ENCODE measurements at regions not wholly inside any gene's neighbourhood (a gene's known extent, or its start where the extent isn't known, plus 50 kb on each side); places are given as distances from the start of the nearest gene placed in this dataset.
A peak's percentile ranks its signal among the peaks of the same experiment; 100 is the strongest.
"Not testable (repeated sequence)": the region's sequence is repeated elsewhere in the genome, so short reads cannot be mapped to it uniquely, and the experiment has no call there.

DNA sequence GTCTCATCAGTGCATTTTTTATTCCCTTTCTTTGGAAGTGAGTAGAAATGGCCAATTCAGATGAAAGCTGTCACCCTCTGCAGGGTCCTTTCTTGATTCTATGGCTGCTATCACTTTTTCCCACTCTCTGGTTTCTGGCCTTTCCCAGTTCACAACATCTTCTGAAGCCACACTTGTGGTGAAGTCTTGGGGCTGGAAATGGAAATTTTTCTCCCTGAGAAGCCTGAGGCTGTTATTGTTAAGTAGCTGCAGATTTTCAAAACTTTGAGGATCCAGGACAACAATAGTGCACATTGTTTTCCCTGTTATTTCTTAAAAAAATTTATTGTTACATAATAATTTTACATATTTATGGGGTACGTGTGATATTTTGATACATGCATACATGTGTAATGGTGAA is 250.3 kb upstream of the RASGRP1 start:
- no peak for DNase-seq (ENCODE audit: low read depth)

- DNase-seq (ENCODE audit: low read depth) = peak; percentile 70
Observed at GRCh38 chr15:38817427-38818156, 253.0 kb upstream of the RASGRP1 start.

DNA sequence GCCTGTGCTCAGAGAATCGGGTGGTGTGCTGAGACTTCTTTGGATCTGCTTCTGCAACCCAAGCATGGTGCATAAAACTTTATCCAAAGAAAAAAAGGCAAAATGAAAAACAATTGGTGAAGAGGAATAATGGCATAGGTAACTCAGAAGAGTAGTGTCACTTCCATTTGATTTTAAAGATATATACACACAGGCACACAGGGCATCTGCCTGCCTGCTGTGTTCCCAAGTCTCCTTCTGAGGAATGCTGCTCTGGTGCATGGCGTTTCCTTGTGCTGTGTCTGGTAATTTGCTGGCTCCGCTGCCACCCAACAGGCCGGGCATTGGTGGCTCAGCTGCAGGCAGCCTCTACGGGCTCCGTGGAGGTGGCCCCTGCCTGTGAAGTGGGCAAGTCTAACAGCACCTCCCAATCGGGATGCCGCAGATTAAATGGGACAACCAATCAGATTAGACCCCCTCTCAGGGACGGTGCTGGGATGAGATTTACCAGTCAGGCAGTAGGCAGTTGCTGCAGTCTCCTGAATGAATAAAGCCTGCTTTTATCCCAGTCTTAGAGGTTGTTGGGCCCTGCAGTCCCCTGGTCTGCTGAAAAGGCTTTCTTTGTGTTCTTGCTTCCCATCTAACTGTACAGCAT is 253.7 kb upstream of the RASGRP1 start:
- DNase-seq (ENCODE audit: low read depth) = no peak

- DNase-seq (ENCODE audit: low read depth) = no peak
Observed at GRCh38 chr15:38819387-38819950, 254.9 kb upstream of the RASGRP1 start.

GRCh38 chr15:38823263-38823662 is 258.6 kb upstream of the RASGRP1 start:
- no peak for DNase-seq (ENCODE audit: low read depth)

DNA sequence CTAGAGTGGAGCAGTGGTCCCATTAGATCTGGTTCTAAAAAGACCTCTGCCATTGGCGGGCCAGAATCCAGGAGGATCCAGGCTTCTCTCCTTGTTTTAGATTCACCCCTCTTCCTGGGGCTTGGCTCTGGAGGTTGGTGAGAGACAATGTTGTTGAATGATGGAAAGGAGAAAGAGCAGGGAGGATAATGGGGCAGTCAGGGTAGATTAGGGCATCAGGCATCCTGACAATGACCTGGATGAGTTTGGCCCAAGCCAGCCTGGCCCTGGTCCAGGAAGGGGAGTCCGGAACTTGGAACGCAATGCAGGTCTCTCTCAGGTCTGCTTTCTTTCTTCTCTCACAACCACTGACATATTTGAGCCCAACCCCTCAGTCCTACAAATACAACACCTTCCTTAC is 260.1 kb upstream of the RASGRP1 start:
- DNase-seq (ENCODE audit: low read depth) = no peak

GRCh38 chr15:38826880-38827279 is 262.3 kb upstream of the RASGRP1 start:
- no peak for DNase-seq (ENCODE audit: low read depth)

- no peak for DNase-seq (ENCODE audit: low read depth)
Observed at GRCh38 chr15:38828031-38828532, 263.5 kb upstream of the RASGRP1 start.

DNA sequence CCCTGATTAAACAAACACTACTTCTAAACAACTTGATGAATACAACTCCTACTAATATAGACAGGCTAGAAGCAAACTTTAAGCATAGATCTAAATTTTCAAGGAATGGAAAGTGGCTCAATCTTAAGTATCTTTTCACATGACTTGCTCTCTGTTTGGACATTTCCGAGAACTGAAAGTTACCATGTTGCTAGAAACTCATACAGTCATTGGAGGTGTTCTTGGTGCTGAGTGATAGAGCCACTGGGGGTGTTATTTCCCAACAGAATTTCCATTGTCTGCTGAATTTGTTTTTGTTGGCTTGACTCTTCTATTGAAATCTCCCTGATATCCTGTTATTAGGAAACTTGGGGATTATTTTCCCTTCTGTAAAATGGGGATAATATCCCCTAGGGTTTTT is 264.5 kb upstream of the RASGRP1 start:
- DNase-seq (ENCODE audit: low read depth) = no peak

DNA sequence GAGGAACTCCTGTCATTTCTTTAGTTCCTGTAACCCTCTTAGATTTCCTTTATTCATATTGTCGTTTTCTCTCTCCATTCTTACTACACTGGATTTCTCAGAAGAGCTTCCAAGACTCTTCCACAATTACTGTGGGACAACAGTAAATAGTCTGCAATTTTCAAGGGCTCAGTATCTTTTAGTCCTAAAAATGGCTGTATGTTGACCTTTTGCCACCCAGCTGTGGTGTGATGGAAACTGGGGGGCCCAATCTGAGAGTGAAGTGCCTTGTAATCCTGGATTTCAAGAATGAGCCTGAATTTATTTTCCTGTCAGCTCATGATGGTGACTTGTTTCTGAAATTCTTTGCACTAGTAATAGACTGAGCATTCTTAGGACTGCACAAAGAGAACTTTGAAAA is 277.6 kb upstream of the RASGRP1 start:
- DNase-seq (ENCODE audit: low read depth) = no peak

GRCh38 chr15:38843051-38843501 is 278.5 kb upstream of the RASGRP1 start:
- no peak for DNase-seq (ENCODE audit: low read depth)

- no peak for DNase-seq (ENCODE audit: low read depth)
Observed at GRCh38 chr15:38843736-38844590, 279.3 kb upstream of the RASGRP1 start.

DNA sequence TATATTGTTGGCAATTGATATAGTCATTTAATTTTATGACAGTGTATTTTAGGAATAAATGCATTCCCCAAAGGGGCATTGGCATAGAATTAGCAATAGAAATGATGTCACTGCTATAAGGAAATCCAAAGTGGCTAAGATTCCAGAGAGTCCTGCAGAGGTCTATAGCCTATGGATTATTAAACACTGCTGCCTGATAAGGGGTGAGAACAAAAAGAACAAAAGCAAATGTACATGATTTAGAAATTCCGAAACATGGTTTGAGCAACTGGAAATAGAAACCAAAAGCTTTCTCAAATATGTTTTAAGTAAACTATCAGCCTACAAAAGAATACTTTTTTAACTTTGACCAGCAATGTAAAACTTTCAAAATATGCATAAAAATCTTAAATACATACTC is 280.1 kb upstream of the RASGRP1 start:
- DNase-seq (ENCODE audit: low read depth) = no peak

DNA sequence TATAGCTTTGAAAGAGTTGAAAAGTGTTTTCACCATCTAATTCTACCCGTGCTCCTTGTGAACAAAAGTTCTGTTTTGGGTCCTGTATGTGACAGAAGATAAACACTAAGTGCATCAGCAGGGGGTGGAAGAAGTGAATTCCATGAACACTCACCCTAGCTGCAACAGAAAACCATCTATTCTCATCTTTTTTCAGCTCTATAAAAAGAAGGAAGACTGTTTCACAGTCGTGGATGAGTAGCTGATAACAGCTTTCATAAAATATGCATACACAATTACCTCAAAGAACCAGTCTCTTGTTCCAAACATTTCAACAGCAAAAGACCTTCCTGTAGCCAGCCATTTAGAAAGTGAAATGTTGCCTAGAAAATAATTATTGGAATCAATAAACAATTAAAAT is 281.7 kb upstream of the RASGRP1 start:
- DNase-seq (ENCODE audit: low read depth) = no peak

DNA sequence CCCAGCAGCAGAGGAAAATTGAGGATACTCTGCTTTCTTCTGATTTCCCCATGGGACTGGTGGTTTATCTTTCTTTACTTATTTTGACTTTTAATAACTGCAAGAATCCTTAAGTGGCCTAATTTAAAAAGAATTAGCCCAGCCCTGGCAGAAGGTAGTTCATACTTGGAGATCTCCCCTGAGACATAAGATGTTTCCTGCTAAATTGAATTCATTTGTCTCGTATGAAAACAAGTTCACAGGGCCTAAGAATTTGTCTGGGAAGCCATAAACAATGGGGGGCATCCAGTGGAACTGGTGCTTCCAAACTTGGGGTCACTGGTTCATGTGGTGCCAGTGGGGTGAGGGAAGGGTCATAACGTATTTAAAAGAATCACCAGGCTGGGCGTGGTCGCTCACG is 283.1 kb upstream of the RASGRP1 start:
- no peak for DNase-seq (ENCODE audit: low read depth)

DNA sequence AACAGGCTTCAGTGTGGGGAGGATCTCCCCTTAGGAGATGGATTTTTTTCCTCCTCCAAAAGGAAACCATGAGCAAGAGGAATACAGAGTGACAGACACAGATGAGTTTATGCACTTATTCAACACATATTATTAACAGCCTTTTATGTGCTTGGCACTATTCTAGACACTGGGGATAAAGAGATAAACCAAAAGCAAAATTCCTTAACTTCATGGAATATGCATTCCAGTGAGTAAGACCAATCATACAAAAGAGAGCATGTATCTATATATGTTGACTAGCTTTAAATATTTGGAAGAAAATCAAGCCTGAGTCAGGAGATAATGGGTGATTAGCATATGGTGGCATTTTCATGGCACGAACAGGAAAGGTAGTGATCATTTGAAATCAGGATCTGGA is 284.4 kb upstream of the RASGRP1 start:
- no peak for DNase-seq (ENCODE audit: low read depth)

DNA sequence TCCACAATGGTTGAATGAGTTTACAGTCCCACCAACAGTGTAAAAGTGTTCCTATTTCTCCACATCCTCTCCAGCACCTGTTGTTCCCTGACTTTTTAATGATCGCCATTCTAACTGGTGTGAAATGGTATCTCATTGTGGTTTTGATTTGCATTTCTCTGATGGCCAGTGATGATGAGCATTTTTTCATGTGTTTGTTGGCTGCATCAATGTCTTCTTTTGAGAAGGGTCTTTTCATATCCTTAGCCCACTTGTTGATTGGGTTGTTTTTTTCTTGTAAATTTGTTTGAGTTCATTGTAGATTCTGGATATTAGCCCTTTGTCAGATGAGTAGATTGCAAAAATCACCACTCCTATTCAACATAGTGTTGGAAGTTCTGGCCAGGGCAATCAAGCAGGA is 287.6 kb upstream of the RASGRP1 start:
- not testable (repeated sequence) for DNase-seq (ENCODE audit: low read depth)

- DNase-seq (ENCODE audit: low read depth) = no peak
Observed at GRCh38 chr15:38853608-38854007, 289.0 kb upstream of the RASGRP1 start.

DNA sequence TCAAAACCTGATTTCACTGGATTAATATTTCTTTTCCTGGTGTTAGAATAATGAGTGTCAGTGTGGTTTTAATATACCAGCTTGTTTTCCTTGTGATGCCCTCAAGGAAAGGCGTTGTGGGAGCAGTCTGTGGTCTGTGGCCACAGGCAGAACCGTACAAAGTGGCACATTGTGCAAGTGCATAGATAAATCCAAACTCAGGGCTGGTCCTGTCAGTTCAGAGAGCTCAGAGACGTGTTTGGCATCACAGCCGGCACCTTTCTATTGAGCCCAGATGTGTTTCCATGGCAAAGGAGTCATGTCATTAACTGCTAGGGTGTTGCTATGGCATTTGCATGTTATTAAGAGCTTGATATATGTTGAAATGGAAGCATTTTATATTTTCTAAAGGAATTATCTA is 289.9 kb upstream of the RASGRP1 start:
- no peak for DNase-seq (ENCODE audit: low read depth)

DNA sequence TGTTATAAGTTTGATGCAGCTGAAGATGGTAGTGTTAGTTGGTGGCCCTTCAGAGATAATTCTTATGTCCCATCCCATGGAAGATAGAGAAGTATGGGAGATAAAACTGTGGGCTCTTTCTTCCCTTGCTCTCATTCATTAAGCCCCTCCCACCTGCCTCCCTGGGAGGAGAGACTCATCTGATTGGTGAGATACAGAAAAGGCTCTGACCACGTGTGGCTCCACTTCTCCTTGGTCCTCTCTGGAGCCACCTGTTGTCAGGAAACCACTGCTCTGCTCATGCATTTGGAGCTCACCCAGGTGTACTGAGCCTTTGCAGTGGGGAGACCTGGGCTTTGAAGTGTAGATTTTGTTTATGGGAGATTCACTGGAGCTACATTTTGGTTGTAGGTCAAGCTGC is 293.2 kb upstream of the RASGRP1 start:
- no peak for DNase-seq (ENCODE audit: low read depth)

DNA sequence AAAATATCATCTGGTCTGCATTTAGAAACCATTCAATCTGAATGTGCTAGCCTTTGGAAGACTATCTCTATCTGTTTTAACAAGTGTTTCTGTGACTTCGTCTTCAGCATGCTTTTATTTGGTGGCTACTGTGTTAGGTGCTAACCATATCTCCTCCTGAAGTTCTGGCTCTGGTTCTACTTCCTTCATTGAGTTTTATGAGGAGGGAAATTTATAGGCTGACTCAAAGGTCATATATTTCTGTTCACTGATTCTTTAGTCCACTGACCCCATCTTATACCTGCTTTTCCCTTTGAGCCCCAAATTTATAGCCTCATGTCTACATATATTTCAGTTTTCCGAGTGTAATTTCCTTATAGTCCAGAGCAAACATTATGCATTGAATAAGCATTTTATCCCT is 295.0 kb upstream of the RASGRP1 start:
- no peak for DNase-seq (ENCODE audit: low read depth)

DNA sequence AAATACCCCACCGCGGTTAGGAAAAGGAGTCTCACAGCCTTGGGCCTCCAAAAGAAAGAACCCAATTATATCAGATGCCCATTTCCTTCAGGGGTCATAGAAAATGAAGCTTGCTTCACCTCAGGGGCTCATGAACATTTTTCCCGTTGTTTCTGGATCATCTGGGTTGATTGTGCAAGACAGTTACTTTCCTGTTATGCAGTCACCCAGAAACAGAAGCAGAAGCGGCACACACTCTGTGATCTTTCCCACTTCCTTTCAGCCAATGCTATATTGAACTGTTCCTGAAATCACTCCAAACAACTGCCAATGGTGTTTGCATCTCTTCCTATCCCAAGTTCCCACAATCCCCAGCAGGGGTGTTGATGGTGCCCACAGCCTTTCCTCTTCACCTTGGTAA is 295.6 kb upstream of the RASGRP1 start:
- DNase-seq (ENCODE audit: low read depth) = no peak

All from activated T-cell treated with anti-CD3 and anti-CD28 coated beads for 24 hours (primary cell).